T-cell (primary cell): ENCODE measurements at regions not wholly inside any gene's neighbourhood (a gene's known extent, or its start where the extent isn't known, plus 50 kb on each side); places are given as distances from the start of the nearest gene placed in this dataset.

Experiments
- ATAC-seq, 4 experiments: fragments of 200-7000 bp in 3 of 4; fragments of 150-1000 bp in 1 of 4; cut with Tn5 transposase; replicated peaks in 1 of 4; 1 replicate in 3 of 4; 2 replicates in 1 of 4; pipeline ENCODE4 v1.10.0; 2021; ENCODE audit warnings: moderate library complexity in 3 of 4, mild to moderate bottlenecking in 2 of 4, moderate number of reproducible peaks in 1 of 4
- CTCF ChIA-PET, 2 donors: fragments of 300-600 bp; sonication (Branson Sonifier 250); formaldehyde crosslinking; loops; one replicate each; lab custom pipeline; 2022; ENCODE audit warnings: antibody characterized with exemption in 2 of 2; lab: Charles Lee
- POLR2A ChIA-PET, 2 donors: fragments of 300-600 bp; sonication (Branson Sonifier 250); formaldehyde crosslinking; loops; one replicate each; lab custom pipeline; 2022; ENCODE audit warnings: antibody characterized with exemption in 2 of 2; lab: Charles Lee
- DNase-seq, 35 experiments: peaks; one replicate each; pipeline versions ENCODE4 v3.0.0 to v3.0.0-alpha.2; 2013 to 2023
- H3K27ac ChIP-seq: one replicate; pipeline ENCODE4 v1.5.1; 2013; ENCODE audit warnings: low read length
- H3K27me3 ChIP-seq, 2 experiments: replicated peaks in 1 of 2; 1 replicate in 1 of 2; 2 replicates in 1 of 2; pipeline versions ENCODE4 v1.6.1 to v1.7.0; 2013; ENCODE audit warnings: low read length in 1 of 2, mixed read lengths in 1 of 2; ENCODE audit not compliant: control insufficient read depth in 2 of 2, insufficient read depth in 2 of 2; ENCODE audit errors: extremely low read depth in 1 of 2
- H3K36me3 ChIP-seq, 2 donors: 1 replicate in 1 of 2; 2 replicates in 1 of 2; pipeline versions ENCODE4 v1.6.1 to v1.7.0; 2013; ENCODE audit warnings: low read length in 1 of 2; ENCODE audit not compliant: control insufficient read depth in 2 of 2, insufficient read depth in 1 of 2; ENCODE audit errors: extremely low read depth in 1 of 2
- H3K4me1 ChIP-seq, 2 experiments: 1 replicate in 1 of 2; 2 replicates in 1 of 2; pipeline versions ENCODE4 v1.6.1 to v1.7.0; 2013; ENCODE audit warnings: low read length in 2 of 2, mixed read lengths in 1 of 2; ENCODE audit not compliant: insufficient read depth in 2 of 2, control insufficient read depth in 1 of 2; ENCODE audit errors: extremely low read depth in 1 of 2
- H3K4me3 ChIP-seq, 2 donors: 1 replicate in 1 of 2; 2 replicates in 1 of 2; pipeline versions ENCODE4 v1.5.1 to v1.7.0; 2013; ENCODE audit warnings: mild to moderate bottlenecking in 2 of 2, low read length in 1 of 2, moderate library complexity in 1 of 2; ENCODE audit not compliant: control insufficient read depth in 1 of 2; ENCODE audit errors: extremely low read depth in 1 of 2
- H3K9me3 ChIP-seq: 2 replicates; pipeline ENCODE4 v1.7.0; 2013
- H3K27ac Mint-ChIP-seq, 2 donors: one replicate each; pipeline ENCODE4 v1.8.0; 2020 to 2021; ENCODE audit warnings: mild to moderate bottlenecking in 2 of 2, mixed read lengths in 2 of 2
- H3K27me3 Mint-ChIP-seq, 2 donors: one replicate each; pipeline ENCODE4 v1.8.0; 2021 to 2022; ENCODE audit warnings: mixed read lengths in 2 of 2
- H3K36me3 Mint-ChIP-seq: one replicate; pipeline ENCODE4 v1.8.0; 2021; ENCODE audit warnings: mixed read lengths
- H3K4me1 Mint-ChIP-seq, 3 donors: one replicate each; pipeline ENCODE4 v1.8.0; 2020 to 2022; ENCODE audit warnings: mixed read lengths in 3 of 3, mild to moderate bottlenecking in 1 of 3
- H3K4me3 Mint-ChIP-seq, 3 donors: one replicate each; pipeline ENCODE4 v1.8.0; 2020 to 2022; ENCODE audit warnings: mild to moderate bottlenecking in 3 of 3, mixed read lengths in 3 of 3, moderate library complexity in 3 of 3
- H3K9me3 Mint-ChIP-seq, 3 donors: one replicate each; pipeline ENCODE4 v1.8.0; 2020 to 2022; ENCODE audit warnings: mixed read lengths in 3 of 3
- WGBS: methylation state at CpG from one replicate; pipeline ENCODE4 v1.1.5; 2013; ENCODE audit warnings: missing lambda C conversion rate; ENCODE audit not compliant: insufficient coverage; 5-methylcytosine and 5-hydroxymethylcytosine counted together

GRCh38 chr5:20537911-20538703, 550.1 kb upstream of the CDH18 start:
- H3K4me1 Mint-ChIP-seq = no peaks in the 10 kb centered on the region
- ATAC-seq (no peak), DNase-seq (no peak)
- peaks cover 5 to 13% (median 13%) of the 10 kb centered on the region in 3 donors for H3K9me3 Mint-ChIP-seq
- H3K4me3 Mint-ChIP-seq = no peak overlapping the region
- Histone ChIP-seq H3K27me3 (no peaks in the 10 kb centered on the region), H3K4me3 (no peak overlapping the region), H3K4me1 (no peaks in the 10 kb centered on the region), H3K9me3 (no peaks in the 10 kb centered on the region), H3K27ac (no peak overlapping the region), H3K36me3 (no peaks in the 10 kb centered on the region)
- ChIA-PET CTCF (no interaction called here), POLR2A (interaction anchor here in 1 of 2 donors (0.6 kb wide), 1 partner anchor 25 kb away, joined by 3 read pairs; no protein-coding TSS in a partner anchor)
- no CpG with 5 or more reads among the region's 4 CpGs for WGBS
- no peaks in the 10 kb centered on the region for H3K27me3 Mint-ChIP-seq
- H3K27ac Mint-ChIP-seq = no peak overlapping the region
- H3K36me3 Mint-ChIP-seq = no peaks in the 10 kb centered on the region

- Histone ChIP-seq H3K4me3 (no peak overlapping the region), H3K36me3 (no peaks in the 10 kb centered on the region), H3K27me3 (no peaks in the 10 kb centered on the region), H3K27ac (no peak overlapping the region), H3K4me1 (no peaks in the 10 kb centered on the region), H3K9me3 (no peaks in the 10 kb centered on the region)
- ChIA-PET CTCF (no interaction called here), POLR2A (no interaction called here)
- no peaks in the 10 kb centered on the region for H3K36me3 Mint-ChIP-seq
- no peak overlapping the region for H3K4me3 Mint-ChIP-seq
- no peaks in the 10 kb centered on the region for H3K4me1 Mint-ChIP-seq
- peaks cover 5 to 22% (median 16%) of the 10 kb centered on the region in 3 donors for H3K9me3 Mint-ChIP-seq
- H3K27me3 Mint-ChIP-seq = no peaks in the 10 kb centered on the region
- no peak overlapping the region for H3K27ac Mint-ChIP-seq
- DNase-seq (no peak), ATAC-seq (no peak)
Observed at GRCh38 chr5:20536813-20537212, 548.8 kb upstream of the CDH18 start.

- Mint-ChIP-seq H3K27me3 (no peaks in the 10 kb centered on the region), H3K4me1 (no peaks in the 10 kb centered on the region), H3K36me3 (no peaks in the 10 kb centered on the region), H3K27ac (no peak overlapping the region), H3K4me3 (no peak overlapping the region), H3K9me3 (peaks cover 5 to 24% (median 16%) of the 10 kb centered on the region in 3 donors)
- no peak overlapping the region for H3K4me3 ChIP-seq
- ATAC-seq = no peak
- no CpG with 5 or more reads among the region's 2 CpGs for WGBS
- H3K4me1 ChIP-seq = no peaks in the 10 kb centered on the region
- H3K27me3 ChIP-seq = no peaks in the 10 kb centered on the region
- no peak overlapping the region for H3K27ac ChIP-seq
- DNase-seq = no peak
- ChIA-PET CTCF (no interaction called here), POLR2A (no interaction called here)
- H3K9me3 ChIP-seq = no peaks in the 10 kb centered on the region
- no peaks in the 10 kb centered on the region for H3K36me3 ChIP-seq
Observed at GRCh38 chr5:20536341-20536740, 548.3 kb upstream of the CDH18 start.

GRCh38 chr5:20528471-20528870, 540.5 kb upstream of the CDH18 start:
- Mint-ChIP-seq H3K9me3 (peaks cover 21 to 47% (median 22%) of the 10 kb centered on the region in 3 donors), H3K36me3 (no peaks in the 10 kb centered on the region), H3K4me3 (no peak overlapping the region), H3K27ac (no peak overlapping the region), H3K27me3 (no peaks in the 10 kb centered on the region), H3K4me1 (no peaks in the 10 kb centered on the region)
- Histone ChIP-seq H3K27ac (no peak overlapping the region), H3K4me3 (no peak overlapping the region), H3K9me3 (no peaks in the 10 kb centered on the region), H3K36me3 (no peaks in the 10 kb centered on the region), H3K4me1 (no peaks in the 10 kb centered on the region), H3K27me3 (no peaks in the 10 kb centered on the region)
- ChIA-PET POLR2A (no interaction called here), CTCF (no interaction called here)
- ATAC-seq = no peak
- DNase-seq = no peak
- WGBS = 60% methylated on average over 1 of the region's 1 CpG

GRCh38 chr5:20524991-20525529, 537.1 kb upstream of the CDH18 start:
- Mint-ChIP-seq H3K4me3 (no peak overlapping the region), H3K9me3 (peaks cover 24 to 42% (median 25%) of the 10 kb centered on the region in 3 donors), H3K27me3 (no peaks in the 10 kb centered on the region), H3K4me1 (no peaks in the 10 kb centered on the region), H3K36me3 (no peaks in the 10 kb centered on the region), H3K27ac (no peak overlapping the region)
- POLR2A ChIA-PET = no interaction called here
- Histone ChIP-seq H3K4me3 (no peak overlapping the region), H3K27me3 (no peaks in the 10 kb centered on the region), H3K27ac (no peak overlapping the region), H3K9me3 (no peaks in the 10 kb centered on the region), H3K4me1 (no peaks in the 10 kb centered on the region), H3K36me3 (no peaks in the 10 kb centered on the region)
- 90% methylated on average over 4 of the region's 5 CpGs for WGBS
- no peak for DNase-seq
- ATAC-seq = no peak
- CTCF ChIA-PET = no interaction called here

DNA sequence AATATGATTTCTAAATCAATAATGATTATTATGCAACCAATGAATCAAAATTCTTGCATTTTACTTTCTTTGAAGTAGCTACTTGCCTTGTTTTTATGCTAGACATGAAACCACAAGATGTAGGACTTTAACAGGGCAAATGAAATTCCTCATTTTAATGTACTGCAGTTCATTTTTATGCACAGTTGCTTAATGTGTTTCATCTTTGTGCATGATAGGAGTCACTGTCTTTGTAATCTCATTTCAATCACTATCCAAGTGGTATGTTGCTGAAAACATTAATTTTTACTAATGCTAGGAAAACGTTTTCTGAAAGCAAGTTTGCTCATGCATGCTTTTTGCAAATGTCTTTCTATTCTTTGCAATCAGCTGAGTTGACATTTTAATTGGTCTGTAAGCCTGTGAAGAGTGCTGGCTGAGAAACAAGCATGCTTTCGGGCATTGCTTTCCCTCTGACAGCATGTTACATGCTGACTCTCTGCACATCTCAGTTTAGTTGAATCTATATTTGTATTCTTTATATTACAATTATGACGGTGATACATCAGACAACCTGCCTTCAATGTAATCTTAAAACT, 535.0 kb upstream of the CDH18 start:
- H3K4me1 Mint-ChIP-seq = no peaks in the 10 kb centered on the region
- no peaks in the 10 kb centered on the region for H3K27me3 Mint-ChIP-seq
- H3K4me3 Mint-ChIP-seq = no peak overlapping the region
- Histone ChIP-seq H3K36me3 (no peaks in the 10 kb centered on the region), H3K27ac (no peak overlapping the region), H3K4me1 (no peaks in the 10 kb centered on the region), H3K9me3 (no peaks in the 10 kb centered on the region), H3K27me3 (no peaks in the 10 kb centered on the region), H3K4me3 (no peak overlapping the region)
- no peak overlapping the region for H3K27ac Mint-ChIP-seq
- ATAC-seq (no peak), DNase-seq (no peak)
- ChIA-PET CTCF (no interaction called here), POLR2A (no interaction called here)
- no peaks in the 10 kb centered on the region for H3K36me3 Mint-ChIP-seq
- peaks cover 15 to 30% (median 21%) of the 10 kb centered on the region in 3 donors for H3K9me3 Mint-ChIP-seq
- WGBS = no CpG with 5 or more reads among the region's 3 CpGs
